ENCODE measurements at regions not wholly inside any gene's neighbourhood (a gene's known extent, or its start where the extent isn't known, plus 50 kb on each side); places are given as distances from the start of the nearest gene placed in this dataset.

- DNase-seq = no peak
These were observed 108.1 kb upstream of the SPRY1 start for GRCh38 chr4:123288309-123289025.

- no peak for DNase-seq
These were observed 105.3 kb upstream of the SPRY1 start for GRCh38 chr4:123291329-123291728.

- no peak for DNase-seq
These were observed 98.8 kb upstream of the SPRY1 start for GRCh38 chr4:123297836-123298235.

GRCh38 chr4:123298261-123298660, 98.3 kb upstream of the SPRY1 start:
- DNase-seq = no peak

- DNase-seq = no peak
These were observed 97.8 kb upstream of the SPRY1 start for GRCh38 chr4:123298801-123299200.

- DNase-seq = no peak
These were observed 97.3 kb upstream of the SPRY1 start for GRCh38 chr4:123299212-123299691.

- DNase-seq = no peak
These were observed 96.2 kb upstream of the SPRY1 start for GRCh38 chr4:123300222-123301039.

GRCh38 chr4:123301923-123302322, 94.7 kb upstream of the SPRY1 start:
- DNase-seq = no peak

GRCh38 chr4:123304151-123304964, 92.2 kb upstream of the SPRY1 start:
- DNase-seq = peak in 1 of 2 experiments; percentile 22

- DNase-seq = no peak
These were observed 90.9 kb upstream of the SPRY1 start for GRCh38 chr4:123305736-123306135.

GRCh38 chr4:123306769-123307168, 89.8 kb upstream of the SPRY1 start:
- no peak for DNase-seq

GRCh38 chr4:123308667-123309066, 87.9 kb upstream of the SPRY1 start:
- no peak for DNase-seq

GRCh38 chr4:123312116-123312515, 84.5 kb upstream of the SPRY1 start:
- no peak for DNase-seq

- no peak for DNase-seq
These were observed 83.5 kb upstream of the SPRY1 start for GRCh38 chr4:123312951-123313592.

- no peak for DNase-seq
These were observed 81.0 kb upstream of the SPRY1 start for GRCh38 chr4:123315617-123316016.

- DNase-seq = no peak
These were observed 79.4 kb upstream of the SPRY1 start for GRCh38 chr4:123317211-123317610.

GRCh38 chr4:123319639-123320038, 77.0 kb upstream of the SPRY1 start:
- no peak for DNase-seq

GRCh38 chr4:123323998-123324397, 72.6 kb upstream of the SPRY1 start:
- no peak for DNase-seq

GRCh38 chr4:123325241-123325681, 71.3 kb upstream of the SPRY1 start:
- no peak for DNase-seq

- DNase-seq = no peak
These were observed 69.2 kb upstream of the SPRY1 start for GRCh38 chr4:123327346-123327745.

GRCh38 chr4:123327846-123328429, 68.7 kb upstream of the SPRY1 start:
- DNase-seq = no peak

GRCh38 chr4:123338715-123339114, 57.9 kb upstream of the SPRY1 start:
- DNase-seq = no peak

Data from NCI-H446 (cell line).